ENCODE measurements at regions not wholly inside any gene's neighbourhood (a gene's known extent, or its start where the extent isn't known, plus 50 kb on each side); places are given as distances from the start of the nearest gene placed in this dataset.

DNA sequence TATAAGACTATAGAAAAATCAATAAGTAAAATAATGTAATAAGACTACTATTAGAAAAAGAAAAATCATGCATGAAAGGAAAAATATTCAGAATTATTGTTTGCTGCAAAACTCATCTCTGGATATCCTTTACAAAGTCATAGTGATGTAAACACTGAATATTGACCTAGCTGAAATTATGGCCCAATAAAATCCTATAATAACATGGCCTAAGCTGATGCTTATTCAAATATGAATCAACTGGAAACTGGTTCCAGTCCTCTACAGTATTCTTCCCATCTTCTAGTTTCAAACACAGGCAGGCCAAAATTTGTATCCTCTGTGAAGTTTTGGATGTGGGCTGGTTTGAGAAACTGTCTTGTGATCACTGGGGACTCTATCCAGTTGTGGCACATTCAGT, 134.5 kb downstream of the CNTN3 start:
- CTCF ChIA-PET: no interaction called here
- Histone ChIP-seq H3K4me3 (no peak overlapping the region), H3K27ac (no peak overlapping the region), H3K4me2 (no peak overlapping the region), H3K4me1 (no peaks in the 10 kb centered on the region), H3K9me3 (no peaks in the 10 kb centered on the region)
- DNase-seq (ENCODE audit: low read depth in 1 of 2, low spot score in 1 of 2) (no peak), FAIRE-seq (no peak), ATAC-seq (no peak)
- POLR2A ChIA-PET: no interaction called here
- no peak for TF ChIP-seq HOXB13 (CRISPR knock-in tag; IDR thresholded peaks at IDR 0.05; ENCODE audit: low read depth)
- TF ChIP-seq ZNF302 (CRISPR knock-in tag; IDR thresholded peaks at IDR 0.05): no peak
- TF ChIP-seq RARB (CRISPR knock-in tag; IDR thresholded peaks at IDR 0.05): no peak
- TF ChIP-seq RCOR1 (IDR thresholded peaks at IDR 0.05; ENCODE audit: low read depth, low read length): no peak
- no peak for TF ChIP-seq NPAS2 (CRISPR knock-in tag; IDR thresholded peaks at IDR 0.05; ENCODE audit: borderline replicate concordance)
- TF ChIP-seq MYC (IDR thresholded peaks at IDR 0.05; ENCODE audit: borderline replicate concordance, low read length): no peak
- no peak for TF ChIP-seq ESRRA (IDR thresholded peaks at IDR 0.05; ENCODE audit: borderline replicate concordance, low read length)
- TF ChIP-seq SREBF2 (IDR thresholded peaks at IDR 0.05): no peak
- TF ChIP-seq, protein P1, sequence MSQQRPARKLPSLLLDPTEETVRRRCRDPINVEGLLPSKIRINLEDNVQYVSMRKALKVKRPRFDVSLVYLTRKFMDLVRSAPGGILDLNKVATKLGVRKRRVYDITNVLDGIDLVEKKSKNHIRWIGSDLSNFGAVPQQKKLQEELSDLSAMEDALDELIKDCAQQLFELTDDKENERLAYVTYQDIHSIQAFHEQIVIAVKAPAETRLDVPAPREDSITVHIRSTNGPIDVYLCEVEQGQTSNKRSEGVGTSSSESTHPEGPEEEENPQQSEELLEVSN (IDR thresholded peaks at IDR 0.05; ENCODE audit: borderline replicate concordance, low read depth): no peak
- TF ChIP-seq, protein P2, sequence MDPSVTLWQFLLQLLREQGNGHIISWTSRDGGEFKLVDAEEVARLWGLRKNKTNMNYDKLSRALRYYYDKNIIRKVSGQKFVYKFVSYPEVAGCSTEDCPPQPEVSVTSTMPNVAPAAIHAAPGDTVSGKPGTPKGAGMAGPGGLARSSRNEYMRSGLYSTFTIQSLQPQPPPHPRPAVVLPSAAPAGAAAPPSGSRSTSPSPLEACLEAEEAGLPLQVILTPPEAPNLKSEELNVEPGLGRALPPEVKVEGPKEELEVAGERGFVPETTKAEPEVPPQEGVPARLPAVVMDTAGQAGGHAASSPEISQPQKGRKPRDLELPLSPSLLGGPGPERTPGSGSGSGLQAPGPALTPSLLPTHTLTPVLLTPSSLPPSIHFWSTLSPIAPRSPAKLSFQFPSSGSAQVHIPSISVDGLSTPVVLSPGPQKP (IDR thresholded peaks at IDR 0.05; ENCODE audit: low read depth, low read length): no peak
- TF ChIP-seq, protein P3, sequence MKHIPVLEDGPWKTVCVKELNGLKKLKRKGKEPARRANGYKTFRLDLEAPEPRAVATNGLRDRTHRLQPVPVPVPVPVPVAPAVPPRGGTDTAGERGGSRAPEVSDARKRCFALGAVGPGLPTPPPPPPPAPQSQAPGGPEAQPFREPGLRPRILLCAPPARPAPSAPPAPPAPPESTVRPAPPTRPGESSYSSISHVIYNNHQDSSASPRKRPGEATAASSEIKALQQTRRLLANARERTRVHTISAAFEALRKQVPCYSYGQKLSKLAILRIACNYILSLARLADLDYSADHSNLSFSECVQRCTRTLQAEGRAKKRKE (CRISPR knock-in tag; IDR thresholded peaks at IDR 0.05; ENCODE audit: low read depth): no peak
- TF ChIP-seq, protein P4, sequence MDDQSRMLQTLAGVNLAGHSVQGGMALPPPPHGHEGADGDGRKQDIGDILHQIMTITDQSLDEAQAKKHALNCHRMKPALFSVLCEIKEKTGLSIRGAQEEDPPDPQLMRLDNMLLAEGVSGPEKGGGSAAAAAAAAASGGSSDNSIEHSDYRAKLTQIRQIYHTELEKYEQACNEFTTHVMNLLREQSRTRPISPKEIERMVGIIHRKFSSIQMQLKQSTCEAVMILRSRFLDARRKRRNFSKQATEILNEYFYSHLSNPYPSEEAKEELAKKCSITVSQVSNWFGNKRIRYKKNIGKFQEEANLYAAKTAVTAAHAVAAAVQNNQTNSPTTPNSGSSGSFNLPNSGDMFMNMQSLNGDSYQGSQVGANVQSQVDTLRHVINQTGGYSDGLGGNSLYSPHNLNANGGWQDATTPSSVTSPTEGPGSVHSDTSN (IDR thresholded peaks at IDR 0.05): no peak
- TF ChIP-seq, protein P5, sequence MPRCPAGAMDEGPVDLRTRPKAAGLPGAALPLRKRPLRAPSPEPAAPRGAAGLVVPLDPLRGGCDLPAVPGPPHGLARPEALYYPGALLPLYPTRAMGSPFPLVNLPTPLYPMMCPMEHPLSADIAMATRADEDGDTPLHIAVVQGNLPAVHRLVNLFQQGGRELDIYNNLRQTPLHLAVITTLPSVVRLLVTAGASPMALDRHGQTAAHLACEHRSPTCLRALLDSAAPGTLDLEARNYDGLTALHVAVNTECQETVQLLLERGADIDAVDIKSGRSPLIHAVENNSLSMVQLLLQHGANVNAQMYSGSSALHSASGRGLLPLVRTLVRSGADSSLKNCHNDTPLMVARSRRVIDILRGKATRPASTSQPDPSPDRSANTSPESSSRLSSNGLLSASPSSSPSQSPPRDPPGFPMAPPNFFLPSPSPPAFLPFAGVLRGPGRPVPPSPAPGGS (IDR thresholded peaks at IDR 0.05): no peak
- no peak for TF ChIP-seq CBX2 (IDR thresholded peaks at IDR 0.05; ENCODE audit: borderline replicate concordance, low read depth)
- TF ChIP-seq, protein P6, sequence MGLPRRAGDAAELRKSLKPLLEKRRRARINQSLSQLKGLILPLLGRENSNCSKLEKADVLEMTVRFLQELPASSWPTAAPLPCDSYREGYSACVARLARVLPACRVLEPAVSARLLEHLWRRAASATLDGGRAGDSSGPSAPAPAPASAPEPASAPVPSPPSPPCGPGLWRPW (IDR thresholded peaks at IDR 0.05): no peak
- no peak for TF ChIP-seq KDM1A (IDR thresholded peaks at IDR 0.05; ENCODE audit: low read depth)
- no peak for TF ChIP-seq NFE2L2 (conservative IDR thresholded peaks at IDR 0.05; ENCODE audit: low read length)
- TF ChIP-seq, protein P7, sequence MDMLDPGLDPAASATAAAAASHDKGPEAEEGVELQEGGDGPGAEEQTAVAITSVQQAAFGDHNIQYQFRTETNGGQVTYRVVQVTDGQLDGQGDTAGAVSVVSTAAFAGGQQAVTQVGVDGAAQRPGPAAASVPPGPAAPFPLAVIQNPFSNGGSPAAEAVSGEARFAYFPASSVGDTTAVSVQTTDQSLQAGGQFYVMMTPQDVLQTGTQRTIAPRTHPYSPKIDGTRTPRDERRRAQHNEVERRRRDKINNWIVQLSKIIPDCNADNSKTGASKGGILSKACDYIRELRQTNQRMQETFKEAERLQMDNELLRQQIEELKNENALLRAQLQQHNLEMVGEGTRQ (IDR thresholded peaks at IDR 0.05): no peak
- TF ChIP-seq GATA3 (IDR thresholded peaks at IDR 0.05; ENCODE audit: borderline replicate concordance): no peak

DNA sequence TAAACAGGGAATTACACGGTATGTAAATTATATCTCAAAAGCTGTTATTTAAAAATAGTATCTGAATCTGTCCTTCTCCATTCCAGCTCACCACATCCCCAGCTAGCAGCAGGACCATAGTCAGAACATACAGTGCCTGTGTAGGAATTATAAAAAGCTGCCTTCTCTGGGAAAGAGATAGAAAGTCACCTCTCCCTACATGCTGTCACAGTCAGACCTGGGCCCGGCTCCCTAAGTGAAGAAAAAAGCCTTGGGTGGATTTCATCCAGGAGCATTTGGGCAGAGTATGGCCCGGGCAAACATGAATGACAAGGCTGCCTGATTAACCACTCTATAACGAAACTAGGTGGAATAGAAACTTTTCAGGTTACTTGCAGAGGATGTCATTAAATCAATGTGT, 144.1 kb downstream of the CNTN3 start:
- no peak for DNase-seq (ENCODE audit: low read depth in 1 of 2, low spot score in 1 of 2)
- Histone ChIP-seq H3K4me2 (no peak overlapping the region), H3K9me3 (no peaks in the 10 kb centered on the region), H3K4me3 (no peak overlapping the region), H3K4me1 (no peaks in the 10 kb centered on the region), H3K27ac (no peak overlapping the region)
- CTCF ChIA-PET: no interaction called here
- FAIRE-seq: no peak
- WGBS (ENCODE audit: missing lambda C conversion rate): 7% methylated on average over 4 of the region's 4 CpGs
- POLR2A ChIA-PET: no interaction called here
- no peak for ATAC-seq
- TF ChIP-seq, protein P5 (IDR thresholded peaks at IDR 0.05): no peak
- TF ChIP-seq JUNB (IDR thresholded peaks at IDR 0.05): no peak
- TF ChIP-seq RARB (CRISPR knock-in tag; IDR thresholded peaks at IDR 0.05): no peak
- TF ChIP-seq, protein P3 (CRISPR knock-in tag; IDR thresholded peaks at IDR 0.05; ENCODE audit: low read depth): no peak
